ENCODE measurements at regions not wholly inside any gene's neighbourhood (a gene's known extent, or its start where the extent isn't known, plus 50 kb on each side); places are given as distances from the start of the nearest gene placed in this dataset.

GRCh38 chr14:53715193-53715721 lies 241.4 kb downstream of the BMP4 start:
- TF ChIP-seq CTCF (conservative IDR thresholded peaks at IDR 0.05 in 1 of 2, IDR thresholded peaks at IDR 0.05 in 1 of 2; ENCODE audit: low read depth in 1 of 2, low read length in 2 of 2), result no peak
- no peak for TF ChIP-seq EZH2 (IDR thresholded peaks at IDR 0.05; ENCODE audit: low read length, missing control alignments)

Data from fibroblast of lung (primary cell).